ENCODE measurements at regions not wholly inside any gene's neighbourhood (a gene's known extent, or its start where the extent isn't known, plus 50 kb on each side); places are given as distances from the start of the nearest gene placed in this dataset.

- 63% methylated on average over 1 of the region's 1 CpG; no CpG with 5 or more reads in 1 of the 2 experiments for WGBS, 2 experiments (ENCODE audit: insufficient coverage in 1 of 2, insufficient read length in 1 of 2)
Measured at GRCh38 chr14:66101662-66102061, 384.5 kb upstream of the CCDC196 start.

GRCh38 chr14:66104486-66104885, 381.7 kb upstream of the CCDC196 start:
- peaks cover 24% of the 10 kb centered on the region for H3K9me3 Mint-ChIP-seq
- peak overlapping the region; percentile 32 for H3K27ac Mint-ChIP-seq
- DNase-seq = peak; percentile 64
- H3K4me3 Mint-ChIP-seq = no peak overlapping the region
- Histone ChIP-seq H3K9me3 (ENCODE audit: control insufficient read depth, low read length) (peaks cover 44% of the 10 kb centered on the region), H3K9ac (ENCODE audit: extremely low read depth, low read length, poor library complexity, severe bottlenecking) (no peak overlapping the region), H3K27ac (ENCODE audit: low read depth, low read length) (no peak overlapping the region), H3K36me3 (ENCODE audit: control insufficient read depth, insufficient read depth, low read length) (no peaks in the 10 kb centered on the region), H3K4me1 (ENCODE audit: control insufficient read depth, insufficient read depth, low read length) (peaks cover 20% of the 10 kb centered on the region), H3K27me3 (ENCODE audit: control insufficient read depth, insufficient read depth, low read length, poor library complexity, severe bottlenecking) (no peaks in the 10 kb centered on the region), H3K4me3 (ENCODE audit: low read length) (no peak overlapping the region)
- 94 to 100% methylated on average over 3 to 5 of the region's 5 CpGs for WGBS, 2 experiments (ENCODE audit: insufficient coverage in 1 of 2, insufficient read length in 1 of 2)
- TF ChIP-seq, protein P1, sequence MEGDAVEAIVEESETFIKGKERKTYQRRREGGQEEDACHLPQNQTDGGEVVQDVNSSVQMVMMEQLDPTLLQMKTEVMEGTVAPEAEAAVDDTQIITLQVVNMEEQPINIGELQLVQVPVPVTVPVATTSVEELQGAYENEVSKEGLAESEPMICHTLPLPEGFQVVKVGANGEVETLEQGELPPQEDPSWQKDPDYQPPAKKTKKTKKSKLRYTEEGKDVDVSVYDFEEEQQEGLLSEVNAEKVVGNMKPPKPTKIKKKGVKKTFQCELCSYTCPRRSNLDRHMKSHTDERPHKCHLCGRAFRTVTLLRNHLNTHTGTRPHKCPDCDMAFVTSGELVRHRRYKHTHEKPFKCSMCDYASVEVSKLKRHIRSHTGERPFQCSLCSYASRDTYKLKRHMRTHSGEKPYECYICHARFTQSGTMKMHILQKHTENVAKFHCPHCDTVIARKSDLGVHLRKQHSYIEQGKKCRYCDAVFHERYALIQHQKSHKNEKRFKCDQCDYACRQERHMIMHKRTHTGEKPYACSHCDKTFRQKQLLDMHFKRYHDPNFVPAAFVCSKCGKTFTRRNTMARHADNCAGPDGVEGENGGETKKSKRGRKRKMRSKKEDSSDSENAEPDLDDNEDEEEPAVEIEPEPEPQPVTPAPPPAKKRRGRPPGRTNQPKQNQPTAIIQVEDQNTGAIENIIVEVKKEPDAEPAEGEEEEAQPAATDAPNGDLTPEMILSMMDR (conservative IDR thresholded peaks at IDR 0.05) = no peak
- H3K4me1 Mint-ChIP-seq = peaks cover 49% of the 10 kb centered on the region
- H3K27me3 Mint-ChIP-seq (ENCODE audit: insufficient read depth) = no peaks in the 10 kb centered on the region
- peaks cover 2% of the 10 kb centered on the region for H3K36me3 Mint-ChIP-seq (ENCODE audit: low read depth)

More at GRCh38 chr14:66101662-66102061, 384.5 kb upstream of the CCDC196 start:
- Histone ChIP-seq H3K36me3 (ENCODE audit: control insufficient read depth, insufficient read depth, low read length) (no peaks in the 10 kb centered on the region), H3K9me3 (ENCODE audit: control insufficient read depth, low read length) (peaks cover 35% of the 10 kb centered on the region), H3K27ac (ENCODE audit: low read depth, low read length) (no peak overlapping the region), H3K4me3 (ENCODE audit: low read length) (peak overlapping the region; percentile 48), H3K9ac (ENCODE audit: extremely low read depth, low read length, poor library complexity, severe bottlenecking) (no peak overlapping the region), H3K27me3 (ENCODE audit: control insufficient read depth, insufficient read depth, low read length, poor library complexity, severe bottlenecking) (no peaks in the 10 kb centered on the region), H3K4me1 (ENCODE audit: control insufficient read depth, insufficient read depth, low read length) (peaks cover 23% of the 10 kb centered on the region)
- peaks cover 2% of the 10 kb centered on the region for H3K27me3 Mint-ChIP-seq (ENCODE audit: insufficient read depth)
- no peaks in the 10 kb centered on the region for H3K36me3 Mint-ChIP-seq (ENCODE audit: low read depth)
- peaks cover 54% of the 10 kb centered on the region for H3K4me1 Mint-ChIP-seq
- peaks cover 18% of the 10 kb centered on the region for H3K9me3 Mint-ChIP-seq
- TF ChIP-seq, protein P1 (conservative IDR thresholded peaks at IDR 0.05) = no peak
- no peak for DNase-seq
- no peak overlapping the region for H3K4me3 Mint-ChIP-seq
- no peak overlapping the region for H3K27ac Mint-ChIP-seq

GRCh38 chr14:66105815-66106214, 380.4 kb upstream of the CCDC196 start:
- no peak overlapping the region for H3K4me3 ChIP-seq (ENCODE audit: low read length)
- Mint-ChIP-seq H3K27ac (no peak overlapping the region), H3K27me3 (ENCODE audit: insufficient read depth) (no peaks in the 10 kb centered on the region), H3K4me3 (no peak overlapping the region), H3K9me3 (peaks cover 26% of the 10 kb centered on the region), H3K36me3 (ENCODE audit: low read depth) (peaks cover 2% of the 10 kb centered on the region), H3K4me1 (peaks cover 47% of the 10 kb centered on the region)
- H3K27me3 ChIP-seq (ENCODE audit: control insufficient read depth, insufficient read depth, low read length, poor library complexity, severe bottlenecking) = no peaks in the 10 kb centered on the region
- H3K36me3 ChIP-seq (ENCODE audit: control insufficient read depth, insufficient read depth, low read length) = no peaks in the 10 kb centered on the region
- H3K9ac ChIP-seq (ENCODE audit: extremely low read depth, low read length, poor library complexity, severe bottlenecking) = no peak overlapping the region
- no peak for DNase-seq
- TF ChIP-seq, protein P1 (conservative IDR thresholded peaks at IDR 0.05) = no peak
- no peak overlapping the region for H3K27ac ChIP-seq (ENCODE audit: low read depth, low read length)
- whole genome bisulfite sequencing, 2 experiments (ENCODE audit: insufficient coverage in 1 of 2, insufficient read length in 1 of 2) = 83 to 90% methylated on average over 4 of the region's 4 CpGs
- peaks cover 14% of the 10 kb centered on the region for H3K4me1 ChIP-seq (ENCODE audit: control insufficient read depth, insufficient read depth, low read length)
- H3K9me3 ChIP-seq (ENCODE audit: control insufficient read depth, low read length) = peaks cover 45% of the 10 kb centered on the region

All from endodermal cell (in vitro differentiated cells).